Body of pancreas (tissue), 4 donors: ENCODE measurements at regions not wholly inside any gene's neighbourhood (a gene's known extent, or its start where the extent isn't known, plus 50 kb on each side); places are given as distances from the start of the nearest gene placed in this dataset.

Experiments used
- ATAC-seq: fragments of 150-250 bp; one replicate; pipeline ENCODE4 v1.9.1; 2016
- DNase-seq, 4 donors: peaks; one replicate each; pipeline ENCODE4 v3.0.0-alpha.2; 2019
- H3K27ac ChIP-seq, 4 donors: fragments of 200-600 bp; sonication (generic); 1 replicate in 3 of 4; 2 replicates in 1 of 4; pipeline versions ENCODE4 v1.5.1 to v1.6.1; 2016 to 2019; ENCODE audit warnings: mild to moderate bottlenecking in 1 of 4, mixed read lengths in 1 of 4, moderate library complexity in 1 of 4
- H3K27me3 ChIP-seq, 2 donors: fragments of 200-600 bp; sonication (generic); one replicate each; pipeline ENCODE4 v1.6.0; 2016; ENCODE audit warnings: mild to moderate bottlenecking in 1 of 2
- H3K36me3 ChIP-seq, 2 donors: fragments of 200-600 bp; sonication (generic); replicated peaks in 1 of 2; 2 replicates each; pipeline ENCODE4 v1.5.1; 2016; ENCODE audit warnings: low read depth in 2 of 2; ENCODE audit not compliant: insufficient read depth in 1 of 2
- H3K4me1 ChIP-seq: fragments of 200-600 bp; sonication (generic); one replicate; pipeline ENCODE4 v1.6.0; 2016
- H3K4me3 ChIP-seq, 2 donors: fragments of 200-600 bp; sonication (generic); 1 replicate in 1 of 2; 2 replicates in 1 of 2; pipeline ENCODE4 v1.5.1; 2016 to 2019
- H3K9me3 ChIP-seq, 3 donors: fragments of 200-600 bp; sonication (generic); 1 replicate in 2 of 3; 2 replicates in 1 of 3; pipeline ENCODE4 v1.5.1; 2016
- CTCF ChIP-seq, 7 experiments: fragments of 450-650 bp in 4 of 7; fragments of 200-600 bp in 3 of 7; sonication (generic) in 3 of 7; IDR thresholded peaks; one replicate each; pipeline ENCODE4 v1.5.1; 2016 to 2019; ENCODE audit warnings: antibody characterized with exemption in 7 of 7
- POLR2A ChIP-seq, 3 donors: fragments of 450-650 bp; IDR thresholded peaks; one replicate each; pipeline ENCODE4 v1.6.1; 2016; ENCODE audit warnings: antibody characterized with exemption in 3 of 3, mild to moderate bottlenecking in 2 of 3
- WGBS, 2 donors: methylation state at CpG; one replicate each; pipeline ENCODE4 v1.1.5; 2017; 5-methylcytosine and 5-hydroxymethylcytosine counted together
- intact Hi-C: fragments of 100-400 bp; cut with DNase I; formaldehyde crosslinking; loops from one replicate; pipeline ENCODE4 v1.15.1; 2023

- no peak for ATAC-seq
- no peak overlapping the region for H3K27ac ChIP-seq
- H3K27me3 ChIP-seq = no peaks in the 10 kb centered on the region
- no peak overlapping the region for H3K4me3 ChIP-seq
- H3K9me3 ChIP-seq = no peaks in the 10 kb centered on the region
- intact Hi-C loops = no loop called here
- no peak for DNase-seq
- H3K36me3 ChIP-seq = no peaks in the 10 kb centered on the region
- peaks cover 5% of the 10 kb centered on the region for H3K4me1 ChIP-seq
- TF ChIP-seq CTCF (IDR thresholded peaks at IDR 0.05) = no peak
- no peak for TF ChIP-seq POLR2A (IDR thresholded peaks at IDR 0.05)
- 89 to 94% methylated on average over 3 of the region's 3 CpGs for WGBS, 2 donors
Observed at GRCh38 chr15:70178335-70179084, 80.8 kb upstream of the TLE3 start.

GRCh38 chr15:70172566-70173225 is 75.0 kb upstream of the TLE3 start:
- intact Hi-C loops = no loop called here
- no peak for ATAC-seq
- H3K4me3 ChIP-seq = no peak overlapping the region
- no peak for TF ChIP-seq POLR2A (IDR thresholded peaks at IDR 0.05)
- TF ChIP-seq CTCF (IDR thresholded peaks at IDR 0.05) = no peak
- H3K9me3 ChIP-seq = no peaks in the 10 kb centered on the region
- H3K4me1 ChIP-seq = no peaks in the 10 kb centered on the region
- no peak for DNase-seq
- no peaks in the 10 kb centered on the region for H3K27me3 ChIP-seq
- 86 to 91% methylated on average over 4 of the region's 4 CpGs for WGBS, 2 donors
- no peak overlapping the region for H3K27ac ChIP-seq
- no peaks in the 10 kb centered on the region for H3K36me3 ChIP-seq

- Histone ChIP-seq H3K27me3 (no peaks in the 10 kb centered on the region), H3K4me3 (no peak overlapping the region), H3K27ac (no peak overlapping the region), H3K9me3 (no peaks in the 10 kb centered on the region), H3K4me1 (peaks cover under 1% of the 10 kb centered on the region), H3K36me3 (no peaks in the 10 kb centered on the region)
- DNase-seq (no peak), ATAC-seq (no peak)
- intact Hi-C loops = no loop called here
- TF ChIP-seq POLR2A (IDR thresholded peaks at IDR 0.05) (no peak), CTCF (IDR thresholded peaks at IDR 0.05) (no peak)
- WGBS, 2 donors = 89 to 93% methylated on average over 2 of the region's 2 CpGs
Observed at GRCh38 chr15:70172124-70172523, 74.4 kb upstream of the TLE3 start.

GRCh38 chr15:70171256-70171886 is 73.7 kb upstream of the TLE3 start:
- no peak for TF ChIP-seq CTCF (IDR thresholded peaks at IDR 0.05)
- DNase-seq (no peak), ATAC-seq (no peak)
- Histone ChIP-seq H3K27ac (no peak overlapping the region), H3K27me3 (no peaks in the 10 kb centered on the region), H3K4me1 (peaks cover 8% of the 10 kb centered on the region), H3K4me3 (no peak overlapping the region), H3K36me3 (no peaks in the 10 kb centered on the region), H3K9me3 (no peaks in the 10 kb centered on the region)
- intact Hi-C loops = no loop called here
- 77 to 86% methylated on average over 10 of the region's 10 CpGs for WGBS, 2 donors
